Hematopoietic multipotent progenitor cell treated with erythropoietin and hydrocortisone succinate and interleukin-3 and kit ligand, for 6 days (in vitro differentiated cells): ENCODE measurements at regions not wholly inside any gene's neighbourhood (a gene's known extent, or its start where the extent isn't known, plus 50 kb on each side); places are given as distances from the start of the nearest gene placed in this dataset.

Experiments used
- DNase-seq: peaks from one replicate; pipeline ENCODE4 v3.0.0-alpha.2; 2015

GRCh38 chr3:170780471-170780870 is 89.5 kb downstream of the RPL22L1 start:
- no peak for DNase-seq

DNA sequence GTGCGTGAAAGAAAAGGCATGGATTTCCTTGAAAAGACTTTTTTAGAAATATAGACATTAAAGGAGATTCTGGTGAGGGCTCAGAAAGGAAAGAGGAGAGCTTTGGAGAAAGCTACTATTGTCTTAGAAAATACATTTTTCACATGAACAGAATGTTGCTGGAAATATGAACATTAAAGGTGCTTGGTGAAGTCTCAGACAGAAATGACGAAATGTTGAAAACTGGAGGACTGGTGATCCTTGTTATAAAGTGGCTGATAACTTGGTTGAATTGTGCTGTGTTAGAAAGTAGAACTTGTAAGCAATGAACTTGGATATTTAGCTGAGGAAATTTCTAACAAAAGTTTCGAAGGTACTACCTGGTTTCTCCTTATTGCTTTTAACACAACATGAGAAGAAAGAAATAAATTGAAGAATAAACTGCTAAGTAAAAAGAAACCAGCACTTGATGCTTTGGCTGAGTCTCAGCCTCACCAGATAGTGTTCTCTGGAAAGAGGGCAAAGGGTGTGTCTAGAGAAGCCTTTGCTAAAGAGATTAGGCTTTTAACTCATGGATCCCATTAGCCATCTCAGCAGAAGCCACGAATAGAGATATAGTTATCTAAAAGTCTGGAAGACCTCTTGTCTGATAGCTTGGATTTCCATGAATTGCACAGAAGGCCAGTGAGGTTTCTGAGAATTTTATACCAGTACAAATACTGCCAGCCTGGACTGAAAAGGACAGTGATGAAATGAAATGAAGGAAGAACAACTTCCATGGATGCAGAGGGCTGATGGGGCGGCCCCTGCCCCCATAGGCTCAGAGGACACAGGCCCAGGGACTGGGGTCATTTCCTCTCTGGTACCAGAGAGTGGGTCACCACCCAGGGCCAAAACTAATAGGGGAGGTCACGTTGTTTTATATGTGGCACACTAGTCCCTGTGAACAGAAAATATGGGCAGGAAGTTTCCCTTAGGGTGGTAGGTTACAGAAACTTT is 91.5 kb downstream of the RPL22L1 start:
- peak; percentile 96 for DNase-seq

DNA sequence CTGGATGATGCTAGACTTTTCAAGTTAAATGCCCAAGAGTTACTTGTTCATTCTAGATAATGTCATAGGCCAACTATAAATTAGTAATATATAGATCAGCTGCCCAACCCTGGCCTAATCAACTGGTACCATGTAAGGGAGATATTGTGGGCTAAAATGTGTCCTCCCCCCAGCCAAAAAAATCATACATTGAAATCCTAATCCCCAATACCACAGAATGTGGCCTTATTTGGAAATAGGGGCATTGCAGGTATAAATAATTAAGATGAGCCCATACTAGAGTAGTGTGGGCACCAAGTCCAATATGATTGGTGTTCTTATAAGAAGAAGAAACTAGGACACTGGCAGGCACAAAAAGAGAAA is 92.5 kb downstream of the RPL22L1 start:
- no peak for DNase-seq

DNA sequence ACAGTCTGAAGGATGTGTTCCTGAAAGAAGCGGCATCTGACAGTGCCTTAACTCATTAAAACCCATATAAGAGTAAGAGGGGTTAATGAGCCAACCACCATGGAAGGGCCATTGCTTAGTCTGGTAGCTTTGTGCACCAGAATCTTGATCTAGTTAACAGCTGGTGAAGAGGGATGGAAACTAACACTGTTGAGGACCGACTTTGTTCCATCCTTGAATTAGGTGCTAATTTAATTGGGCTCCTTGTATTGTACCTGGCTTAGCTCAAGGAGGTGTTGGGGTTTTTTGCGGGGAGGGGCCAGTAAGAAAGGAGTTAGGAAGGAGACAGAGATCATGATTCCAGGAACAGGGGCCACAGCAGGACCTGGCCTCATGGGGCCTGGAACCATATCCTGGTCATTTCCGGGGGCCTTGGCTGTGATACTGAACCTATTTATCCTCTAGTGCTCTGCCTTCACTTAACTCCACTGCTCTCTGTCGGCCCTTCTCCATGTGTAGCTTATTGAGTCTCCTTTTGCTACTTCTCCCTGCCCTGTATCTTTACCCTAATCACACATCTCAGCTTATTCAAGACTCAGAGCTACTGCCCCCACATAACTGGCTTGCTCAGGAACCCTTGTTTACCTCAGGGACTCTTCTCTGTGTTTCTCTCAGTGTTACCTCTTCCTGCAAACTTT is 93.0 kb downstream of the RPL22L1 start:
- DNase-seq, result no peak

DNA sequence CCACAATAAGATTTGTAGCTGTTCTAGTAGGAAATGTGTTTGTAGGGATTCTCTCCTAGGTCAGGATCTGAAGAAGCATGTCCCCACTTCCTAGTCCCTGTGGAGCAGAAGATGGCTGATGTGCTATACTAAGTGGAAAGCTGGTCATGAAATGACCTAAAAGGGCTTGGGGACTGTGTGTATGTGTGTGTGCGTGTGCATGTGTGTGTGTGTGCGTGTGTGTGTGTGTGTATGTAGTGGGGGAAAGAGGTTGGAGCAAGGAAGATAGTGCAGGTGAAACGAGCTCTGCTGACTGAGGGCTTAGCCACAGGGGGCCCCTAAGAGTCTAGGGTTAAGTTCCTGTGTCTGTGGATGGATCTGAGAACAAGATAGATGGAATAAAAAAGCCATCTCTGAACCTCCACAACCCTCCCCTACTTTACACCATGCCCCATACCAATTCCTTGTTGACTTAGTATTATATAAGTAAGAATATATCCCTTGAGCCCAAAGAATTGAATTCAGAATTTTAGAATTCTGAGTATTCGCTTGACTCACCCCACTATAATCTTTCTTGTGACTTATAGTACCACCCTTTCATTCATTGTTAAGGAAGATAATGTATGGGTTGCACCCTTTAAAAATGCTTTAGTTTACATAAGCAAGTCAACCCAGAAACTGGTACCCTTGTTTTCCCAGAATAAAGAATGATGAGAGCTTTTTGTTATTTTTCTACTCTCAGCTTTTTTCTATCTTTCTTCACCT is 96.1 kb downstream of the RPL22L1 start:
- DNase-seq, result peak; percentile 61

GRCh38 chr3:170772175-170772574 is 97.8 kb downstream of the RPL22L1 start:
- no peak for DNase-seq

DNA sequence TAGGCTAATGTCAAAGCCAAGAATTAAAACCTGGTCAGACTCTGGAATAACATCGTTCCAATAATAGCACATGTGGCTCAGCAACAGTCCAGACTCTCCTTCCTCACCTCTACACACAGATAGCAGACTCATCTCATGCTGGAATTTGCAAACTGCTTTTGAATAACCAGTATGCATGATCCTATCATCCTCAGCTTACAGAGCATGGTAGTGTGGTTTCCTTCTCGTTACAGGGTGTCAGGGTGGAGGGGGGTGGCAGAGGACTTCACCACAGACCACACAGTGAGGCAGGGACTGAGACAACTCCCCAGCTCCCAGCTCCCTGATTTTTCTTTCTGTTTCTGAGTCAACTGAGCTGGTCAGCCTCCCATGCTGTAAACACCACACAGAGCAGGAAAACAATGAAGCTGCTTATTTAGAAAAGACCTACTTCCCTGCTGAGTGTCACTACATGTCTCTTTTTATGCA is 101.6 kb downstream of the RPL22L1 start:
- peak; percentile 79 for DNase-seq

DNA sequence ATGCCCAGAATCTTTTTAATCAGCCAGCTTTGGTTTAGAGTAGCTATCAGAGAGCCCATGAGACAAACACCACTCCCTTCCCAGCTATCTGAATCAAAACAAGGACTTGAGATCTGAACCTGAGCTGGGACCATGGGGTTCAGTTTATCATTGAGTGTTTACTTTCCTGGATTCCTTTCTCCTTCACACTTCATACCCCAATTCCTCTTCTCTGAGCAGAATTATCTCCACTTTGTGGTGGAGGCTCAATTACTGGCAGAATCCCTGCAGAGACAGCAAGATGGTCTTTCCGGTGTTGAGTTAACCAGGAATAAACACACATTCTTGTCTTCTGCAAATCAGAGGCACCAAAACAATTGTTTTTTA is 102.4 kb downstream of the RPL22L1 start:
- DNase-seq, result peak; percentile 41

- DNase-seq, result no peak
Measured at GRCh38 chr3:170766823-170767575, 103.0 kb downstream of the RPL22L1 start.

GRCh38 chr3:170766253-170766652 is 103.7 kb downstream of the RPL22L1 start:
- DNase-seq, result no peak

- peak; percentile 73 for DNase-seq
Measured at GRCh38 chr3:170765419-170766078, 104.4 kb downstream of the RPL22L1 start.

- DNase-seq, result no peak
Measured at GRCh38 chr3:170764017-170764416, 106.0 kb downstream of the RPL22L1 start.

DNA sequence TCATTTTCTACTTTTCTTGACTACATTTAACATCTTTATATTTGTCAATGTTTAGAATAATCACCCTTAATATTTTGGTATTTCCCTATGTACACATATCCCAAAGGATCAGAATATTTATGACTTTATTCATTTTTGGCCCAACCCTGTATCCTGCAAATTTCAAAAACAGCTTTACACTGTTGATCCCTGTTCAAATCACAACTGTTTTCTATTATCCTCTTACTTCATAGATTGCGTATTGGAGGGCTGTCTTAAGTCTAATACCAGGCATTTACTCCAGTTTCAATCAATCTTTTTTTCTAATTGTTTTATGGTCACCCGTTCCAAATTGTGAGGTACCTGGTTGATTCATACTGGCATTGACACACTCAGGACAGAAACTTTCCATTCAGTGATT is 107.9 kb downstream of the RPL22L1 start:
- no peak for DNase-seq

DNA sequence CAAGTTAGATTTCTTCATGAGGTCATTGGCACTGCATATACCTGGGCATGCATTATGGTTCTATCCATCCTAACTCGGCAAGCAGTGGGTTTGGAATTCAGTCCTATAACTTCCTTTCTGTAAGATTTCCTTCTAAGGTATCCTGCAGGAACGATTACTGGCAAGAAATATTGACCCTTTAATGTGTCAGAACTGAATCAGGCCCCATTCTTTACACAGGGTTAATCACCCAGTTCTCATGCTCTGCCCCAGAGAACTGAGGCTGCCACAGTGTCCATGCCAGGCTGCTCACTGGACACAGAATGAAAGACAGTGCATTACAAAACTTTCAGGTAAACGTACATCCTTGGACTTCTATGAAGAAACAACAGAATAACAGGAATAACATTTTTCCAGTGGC is 108.9 kb downstream of the RPL22L1 start:
- no peak for DNase-seq

- DNase-seq, result no peak
Measured at GRCh38 chr3:170760174-170760526, 109.8 kb downstream of the RPL22L1 start.

GRCh38 chr3:170759511-170760173 is 110.4 kb downstream of the RPL22L1 start:
- no peak for DNase-seq

DNA sequence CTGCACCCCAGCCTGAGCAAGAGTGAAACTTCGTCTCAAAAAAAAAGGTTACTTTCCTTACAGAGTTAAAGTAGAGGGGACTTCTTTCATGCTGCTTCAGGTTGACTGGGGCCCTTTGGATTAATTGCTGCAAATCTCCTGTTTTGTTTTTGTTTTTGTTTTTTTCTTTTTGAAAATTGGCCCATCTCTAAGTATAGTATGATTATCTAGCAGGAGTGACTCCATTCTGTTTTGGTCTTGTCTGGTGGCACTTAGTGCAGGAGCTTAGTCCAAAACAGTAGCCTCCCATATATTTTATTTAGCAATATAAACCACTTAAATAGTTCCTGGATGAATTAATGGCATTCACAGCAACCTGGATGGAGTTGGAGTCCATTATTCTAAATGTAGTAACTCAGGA is 113.0 kb downstream of the RPL22L1 start:
- no peak for DNase-seq

GRCh38 chr3:170754311-170754693 is 115.7 kb downstream of the RPL22L1 start:
- no peak for DNase-seq

- no peak for DNase-seq
Measured at GRCh38 chr3:170753421-170754310, 116.3 kb downstream of the RPL22L1 start.

- no peak for DNase-seq
Measured at GRCh38 chr3:170752571-170753155, 117.3 kb downstream of the RPL22L1 start.
